ENCODE measurements at regions not wholly inside any gene's neighbourhood (a gene's known extent, or its start where the extent isn't known, plus 50 kb on each side); places are given as distances from the start of the nearest gene placed in this dataset.

DNA sequence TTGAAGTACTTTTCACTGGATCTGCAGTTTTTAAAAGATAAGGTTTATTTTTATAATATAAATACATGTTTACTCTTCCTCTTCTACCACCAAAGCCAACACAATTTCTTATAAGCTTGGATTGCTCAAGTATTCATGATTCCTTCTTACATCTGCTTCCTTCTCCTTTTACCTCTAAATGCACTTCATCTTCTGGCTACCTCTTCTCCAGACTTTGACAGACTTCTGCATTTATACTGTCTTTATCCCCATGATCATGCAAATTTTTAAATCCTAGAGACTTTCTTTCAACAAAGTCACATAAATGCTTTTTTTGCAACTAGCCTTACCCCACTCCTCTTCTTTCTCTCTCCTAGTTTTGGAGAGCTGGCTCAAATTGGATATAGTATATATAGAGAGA lies 142.9 kb downstream of the TFAP2B start:
- H3K9me3 ChIP-seq = no peaks in the 10 kb centered on the region
- no peaks in the 10 kb centered on the region for H3K27me3 ChIP-seq
- TF ChIP-seq POLR2AphosphoS5 (IDR thresholded peaks at IDR 0.05) (no peak), EP300 (IDR thresholded peaks at IDR 0.05) (no peak), CTCF (IDR thresholded peaks at IDR 0.05) (no peak), POLR2A (IDR thresholded peaks at IDR 0.05) (no peak)
- no peak overlapping the region for H3K27ac ChIP-seq
- no peaks in the 10 kb centered on the region for H3K36me3 ChIP-seq
- H3K4me1 ChIP-seq = no peaks in the 10 kb centered on the region
- no peak for DNase-seq (ENCODE audit: low spot score in 2 of 2)
- H3K4me3 ChIP-seq = no peak overlapping the region

DNA sequence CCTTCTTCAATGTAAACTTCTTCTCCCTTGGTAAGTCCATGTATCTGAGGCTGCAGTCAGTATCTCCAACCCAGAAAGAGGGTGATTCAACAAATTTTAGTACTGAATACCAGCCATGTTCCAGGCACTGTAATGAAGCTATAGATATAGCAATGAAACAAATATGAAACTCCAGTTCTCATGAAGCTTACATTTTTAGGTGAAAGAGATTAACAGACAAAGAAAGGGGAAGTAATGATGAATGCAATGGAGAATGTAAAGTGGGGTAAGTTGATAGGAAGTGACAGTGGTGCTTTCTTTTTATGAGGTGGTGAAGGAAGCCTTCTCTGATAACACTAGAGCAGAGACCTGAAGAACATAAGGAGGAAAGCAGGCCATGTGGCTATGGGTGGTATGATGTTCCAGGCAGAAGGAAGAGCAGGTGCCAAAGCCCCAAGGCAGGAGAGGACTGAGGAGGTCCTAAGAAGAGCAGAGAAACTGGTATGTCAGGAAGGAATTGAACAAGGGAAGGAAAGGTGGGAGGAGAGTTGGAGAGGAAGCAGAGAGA lies 143.6 kb downstream of the TFAP2B start:
- no peaks in the 10 kb centered on the region for H3K9me3 ChIP-seq
- no peak for TF ChIP-seq EP300 (IDR thresholded peaks at IDR 0.05)
- no peak for TF ChIP-seq POLR2A (IDR thresholded peaks at IDR 0.05)
- TF ChIP-seq POLR2AphosphoS5 (IDR thresholded peaks at IDR 0.05) = no peak
- no peak for TF ChIP-seq CTCF (IDR thresholded peaks at IDR 0.05)
- no peaks in the 10 kb centered on the region for H3K36me3 ChIP-seq

DNA sequence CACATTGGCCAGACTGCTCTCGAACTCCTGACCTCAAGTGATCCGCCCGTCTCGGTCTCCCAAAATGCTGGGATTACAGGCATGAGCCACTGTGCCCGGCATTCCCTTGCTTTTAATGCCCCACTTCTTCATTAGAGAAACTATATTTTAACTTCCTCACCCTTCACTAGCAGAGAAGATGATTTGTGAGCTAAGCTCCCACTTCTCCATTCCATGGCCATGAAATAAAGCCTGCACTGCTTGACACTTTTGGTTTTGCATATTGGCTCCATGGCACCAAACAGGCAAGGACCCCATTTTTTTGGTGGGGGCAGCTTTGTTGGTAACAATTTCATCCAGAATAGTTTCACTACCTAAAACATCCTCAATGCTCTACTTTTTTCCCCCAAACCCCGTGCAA lies 145.3 kb downstream of the TFAP2B start:
- H3K4me3 ChIP-seq = no peak overlapping the region
- no peak for DNase-seq (ENCODE audit: low spot score in 2 of 2)
- H3K9me3 ChIP-seq = no peaks in the 10 kb centered on the region
- TF ChIP-seq POLR2A (IDR thresholded peaks at IDR 0.05) (no peak), POLR2AphosphoS5 (IDR thresholded peaks at IDR 0.05) (no peak), EP300 (IDR thresholded peaks at IDR 0.05) (no peak), CTCF (IDR thresholded peaks at IDR 0.05) (no peak)
- H3K27me3 ChIP-seq = no peaks in the 10 kb centered on the region
- no peaks in the 10 kb centered on the region for H3K36me3 ChIP-seq
- no peak overlapping the region for H3K27ac ChIP-seq
- no peaks in the 10 kb centered on the region for H3K4me1 ChIP-seq
- WGBS = 88% methylated on average over 6 of the region's 6 CpGs

More for the DNA sequence above, 143.6 kb downstream of the TFAP2B start:
- no peak overlapping the region for H3K4me3 ChIP-seq
- H3K4me1 ChIP-seq = no peaks in the 10 kb centered on the region
- no peaks in the 10 kb centered on the region for H3K27me3 ChIP-seq
- H3K27ac ChIP-seq = no peak overlapping the region
- no peak for DNase-seq (ENCODE audit: low spot score in 2 of 2)

DNA sequence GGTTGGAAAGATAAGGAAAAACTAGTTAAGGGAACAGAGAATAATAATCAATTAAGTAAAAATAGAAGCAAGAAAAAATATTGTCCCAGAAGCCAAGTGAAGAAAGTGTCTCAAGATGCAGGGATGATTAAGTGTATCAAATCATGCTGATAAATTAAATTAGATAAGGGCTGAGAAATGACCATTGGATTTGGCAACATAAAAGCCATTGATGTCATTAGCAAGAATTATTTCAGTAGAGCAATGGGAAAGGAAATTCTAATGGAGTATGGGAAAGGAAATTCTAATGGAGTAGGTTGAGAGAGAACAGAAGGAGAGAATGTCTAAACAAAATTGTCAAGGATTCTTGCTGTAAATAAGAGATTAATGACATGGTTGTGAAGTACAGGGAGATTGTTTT lies 146.8 kb downstream of the TFAP2B start:
- Histone ChIP-seq H3K36me3 (no peaks in the 10 kb centered on the region), H3K9me3 (no peaks in the 10 kb centered on the region), H3K27ac (no peak overlapping the region), H3K4me1 (no peaks in the 10 kb centered on the region), H3K27me3 (no peaks in the 10 kb centered on the region), H3K4me3 (no peak overlapping the region)
- TF ChIP-seq CTCF (IDR thresholded peaks at IDR 0.05) (no peak), POLR2AphosphoS5 (IDR thresholded peaks at IDR 0.05) (no peak), POLR2A (IDR thresholded peaks at IDR 0.05) (no peak), EP300 (IDR thresholded peaks at IDR 0.05) (no peak)
- no peak for DNase-seq (ENCODE audit: low spot score in 2 of 2)

DNA sequence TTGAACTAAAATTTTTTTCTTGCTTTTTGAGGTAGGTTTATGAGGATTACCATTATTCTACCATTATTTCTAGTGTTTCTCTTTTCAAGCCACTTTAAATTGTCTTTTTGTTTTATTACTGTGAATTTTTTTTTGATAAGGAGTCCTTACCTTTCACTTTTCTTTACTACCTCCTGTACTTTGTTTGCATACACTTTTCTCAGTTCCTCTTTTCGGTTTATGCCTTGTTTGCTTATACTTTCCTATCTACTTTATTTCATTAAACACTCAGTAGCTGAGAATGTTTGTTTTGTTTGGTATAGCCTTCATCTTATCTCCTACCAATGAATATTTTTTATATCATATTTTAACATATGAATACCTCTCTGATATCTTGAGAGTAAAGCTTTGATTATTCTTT lies 147.9 kb downstream of the TFAP2B start:
- DNase-seq (ENCODE audit: low spot score in 2 of 2) = no peak
- Histone ChIP-seq H3K36me3 (no peaks in the 10 kb centered on the region), H3K27ac (no peak overlapping the region)

More for the DNA sequence above, 147.9 kb downstream of the TFAP2B start:
- no peaks in the 10 kb centered on the region for H3K9me3 ChIP-seq
- no peak overlapping the region for H3K4me3 ChIP-seq
- TF ChIP-seq EP300 (IDR thresholded peaks at IDR 0.05) (no peak), POLR2AphosphoS5 (IDR thresholded peaks at IDR 0.05) (no peak), CTCF (IDR thresholded peaks at IDR 0.05) (no peak), POLR2A (IDR thresholded peaks at IDR 0.05) (no peak)
- H3K27me3 ChIP-seq = no peaks in the 10 kb centered on the region
- 85% methylated on average over 1 of the region's 1 CpG for WGBS
- no peaks in the 10 kb centered on the region for H3K4me1 ChIP-seq

Measured in suprapubic skin (tissue), 4 donors.